ENCODE measurements at regions not wholly inside any gene's neighbourhood (a gene's known extent, or its start where the extent isn't known, plus 50 kb on each side); places are given as distances from the start of the nearest gene placed in this dataset.

DNA sequence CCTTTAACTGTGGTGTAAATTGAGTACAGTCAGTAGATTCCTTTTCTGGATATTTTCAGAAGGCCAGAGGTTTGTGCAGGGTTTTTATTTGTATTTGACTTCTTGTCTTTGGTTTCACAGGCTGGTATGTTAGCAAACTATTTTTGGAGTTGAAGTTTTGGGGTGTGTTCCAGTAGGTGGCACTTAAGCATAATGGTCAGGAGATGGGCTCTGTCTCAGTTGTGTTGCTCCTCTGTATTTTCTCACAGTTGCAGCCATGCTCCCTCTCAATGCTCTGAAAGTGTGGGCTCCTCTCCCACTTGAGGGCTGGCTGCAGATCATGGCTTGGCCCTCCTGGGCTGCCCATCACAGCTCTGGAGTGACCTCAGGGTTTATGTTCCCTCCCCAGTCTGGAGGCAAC, 267.0 kb upstream of the PCSK5 start:
- TF ChIP-seq, protein P1, sequence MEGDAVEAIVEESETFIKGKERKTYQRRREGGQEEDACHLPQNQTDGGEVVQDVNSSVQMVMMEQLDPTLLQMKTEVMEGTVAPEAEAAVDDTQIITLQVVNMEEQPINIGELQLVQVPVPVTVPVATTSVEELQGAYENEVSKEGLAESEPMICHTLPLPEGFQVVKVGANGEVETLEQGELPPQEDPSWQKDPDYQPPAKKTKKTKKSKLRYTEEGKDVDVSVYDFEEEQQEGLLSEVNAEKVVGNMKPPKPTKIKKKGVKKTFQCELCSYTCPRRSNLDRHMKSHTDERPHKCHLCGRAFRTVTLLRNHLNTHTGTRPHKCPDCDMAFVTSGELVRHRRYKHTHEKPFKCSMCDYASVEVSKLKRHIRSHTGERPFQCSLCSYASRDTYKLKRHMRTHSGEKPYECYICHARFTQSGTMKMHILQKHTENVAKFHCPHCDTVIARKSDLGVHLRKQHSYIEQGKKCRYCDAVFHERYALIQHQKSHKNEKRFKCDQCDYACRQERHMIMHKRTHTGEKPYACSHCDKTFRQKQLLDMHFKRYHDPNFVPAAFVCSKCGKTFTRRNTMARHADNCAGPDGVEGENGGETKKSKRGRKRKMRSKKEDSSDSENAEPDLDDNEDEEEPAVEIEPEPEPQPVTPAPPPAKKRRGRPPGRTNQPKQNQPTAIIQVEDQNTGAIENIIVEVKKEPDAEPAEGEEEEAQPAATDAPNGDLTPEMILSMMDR (IDR thresholded peaks at IDR 0.05; ENCODE audit: low read depth, low read length, missing input control): no peak
- no peak for TF ChIP-seq SP1 (IDR thresholded peaks at IDR 0.05)

All from liver (tissue), 3 donors.